K562 (cell line): ENCODE measurements at regions not wholly inside any gene's neighbourhood (a gene's known extent, or its start where the extent isn't known, plus 50 kb on each side); places are given as distances from the start of the nearest gene placed in this dataset.

Experiments
- ATAC-seq: fragments of 200-7000 bp; cut with Tn5 transposase; 3 replicates; pipeline ENCODE4 v1.9.1; 2020; ENCODE audit warnings: moderate library complexity
- BruUV-seq: library from RNA; stranded (reverse); fragments of 400-500 nt; replicated peaks from 2 replicates; lab custom pipeline; 2021; lab: Mats Ljungman, UMichigan
- CTCF ChIA-PET: fragments of 300-600 bp; formaldehyde crosslinking; extraction: SDS; loops from one replicate; lab custom pipeline; 2021; ENCODE audit warnings: low intra/inter-chr PET ratio; lab: Yijun Ruan, JAX
- POLR2A ChIA-PET: fragments of 300-600, 350-650 bp; sonication (Branson Sonifier 250); formaldehyde crosslinking; extraction: SDS; loops from one replicate; lab custom pipeline; 2021; ENCODE audit warnings: antibody characterized with exemption, inconsistent platforms; lab: Yijun Ruan, JAX
- DNase-seq, 4 experiments: peaks; one replicate each; pipeline versions ENCODE4 v3.0.0 to v3.0.0-alpha.2; 2011 to 2018; ENCODE audit warnings: low spot score in 3 of 4, mixed read lengths in 3 of 4; ENCODE audit errors: extremely low read depth in 1 of 4
- FAIRE-seq: peaks from 2 replicates; lab custom pipeline; 2011; peaks lifted over from hg19 to GRCh38; lab: Jason Lieb, UNC
- H2AFZ ChIP-seq: 2 replicates; pipeline ENCODE4 v1.6.0; 2011; ENCODE audit warnings: low read depth, low read length, control low read depth, inconsistent platforms
- H3K27ac ChIP-seq: fragments of 200-600 bp; 3 replicates; pipeline ENCODE4 v1.8.0; 2011; ENCODE audit warnings: low read depth, mild to moderate bottlenecking, control low read depth, inconsistent platforms, low read length, moderate library complexity, mixed read lengths; ENCODE audit errors: extremely low read depth
- H3K27me3 ChIP-seq, 2 experiments: fragments of 300-600 bp in 1 of 2; 2 replicates in 1 of 2; 3 replicates in 1 of 2; pipeline versions ENCODE4 v1.6.0 to v1.8.0; 2011; ENCODE audit warnings: inconsistent platforms in 2 of 2, low read length in 2 of 2, mild to moderate bottlenecking in 1 of 2, mixed read lengths in 1 of 2, moderate library complexity in 1 of 2; ENCODE audit not compliant: control insufficient read depth in 2 of 2, insufficient read depth in 2 of 2
- H3K36me3 ChIP-seq: fragments of 300-600 bp; 3 replicates; pipeline ENCODE4 v1.8.0; 2011; ENCODE audit warnings: mild to moderate bottlenecking, low read length, inconsistent platforms; ENCODE audit not compliant: control insufficient read depth, insufficient read depth
- H3K4me1 ChIP-seq, 2 experiments: fragments of 200-600 bp in 1 of 2; replicated peaks in 1 of 2; 2 replicates in 1 of 2; 3 replicates in 1 of 2; pipeline versions ENCODE4 v1.5.1 to v1.8.0; 2011; ENCODE audit warnings: inconsistent platforms in 2 of 2, low read length in 2 of 2, mild to moderate bottlenecking in 1 of 2, mixed read lengths in 1 of 2, moderate library complexity in 1 of 2; ENCODE audit not compliant: control insufficient read depth in 2 of 2, insufficient read depth in 2 of 2
- H3K4me2 ChIP-seq: 2 replicates; pipeline ENCODE4 v1.6.1; 2011; ENCODE audit warnings: low read length, control low read depth, inconsistent platforms, mixed read lengths; ENCODE audit not compliant: insufficient read depth
- H3K4me3 ChIP-seq: fragments of 200-600 bp; sonication (generic), shearing (Covaris generic); 2 replicates; pipeline ENCODE4 v1.5.1; 2016; ENCODE audit warnings: control low read depth, inconsistent platforms
- H3K79me2 ChIP-seq: fragments of 200-600 bp; 3 replicates; pipeline ENCODE4 v1.8.0; 2011; ENCODE audit warnings: low read length, inconsistent platforms; ENCODE audit not compliant: control insufficient read depth, insufficient read depth
- H3K9ac ChIP-seq, 2 experiments: 2 replicates each; pipeline versions ENCODE4 v1.6.0 to v1.6.1; 2011; ENCODE audit warnings: low read depth in 2 of 2, low read length in 2 of 2, control low read depth in 1 of 2, inconsistent platforms in 1 of 2, mild to moderate bottlenecking in 1 of 2, mixed read lengths in 1 of 2; ENCODE audit not compliant: insufficient read depth in 1 of 2
- H3K9me1 ChIP-seq: one replicate; pipeline ENCODE4 v1.6.0; 2011; ENCODE audit warnings: inconsistent platforms, mild to moderate bottlenecking, low read length, moderate library complexity; ENCODE audit not compliant: control insufficient read depth, insufficient read depth
- H3K9me3 ChIP-seq: replicated peaks from 2 replicates; pipeline ENCODE4 v1.5.1; 2011; ENCODE audit warnings: low read depth, low read length, inconsistent platforms; ENCODE audit not compliant: control insufficient read depth, insufficient read depth
- H4K20me1 ChIP-seq: replicated peaks from 2 replicates; pipeline ENCODE4 v1.6.1; 2011; ENCODE audit warnings: low read length, inconsistent platforms, mixed read lengths; ENCODE audit not compliant: control insufficient read depth, insufficient read depth
- CTCFL ChIP-seq: IDR thresholded peaks from 2 replicates; pipeline ENCODE4 v1.6.1; 2011; ENCODE audit warnings: borderline replicate concordance, low read depth, mild to moderate bottlenecking, moderate library complexity, low read length; ENCODE audit not compliant: insufficient read depth, poor library complexity, severe bottlenecking
- POLR2AphosphoS5 ChIP-seq: IDR thresholded peaks from 2 replicates; pipeline ENCODE4 v1.6.1; 2011; ENCODE audit warnings: mild to moderate bottlenecking, low read depth, low read length, moderate library complexity; ENCODE audit not compliant: control insufficient read depth, insufficient read depth
- TEAD1 ChIP-seq, 2 experiments: fragments of 450-650 bp in 1 of 2; sonication (generic) in 1 of 2; formaldehyde crosslinking; IDR thresholded peaks; 2 replicates each; pipeline versions ENCODE4 v1.4.0 to v1.8.0; 2020 to 2022; ENCODE audit warnings: mild to moderate bottlenecking in 2 of 2, missing genetic modification reagents in 1 of 2
- ZNF436 ChIP-seq: fragments of 250-450, 450-650 bp; sonication (Bioruptor Pico); formaldehyde crosslinking; IDR thresholded peaks from 2 replicates; pipeline ENCODE4 v1.7.0; 2020; ENCODE audit warnings: mild to moderate bottlenecking
- WGBS: fragments of 100-300 bp; shearing (Covaris generic); methylation state at CpG from one replicate; pipeline ENCODE4 v1.1.6; 2016; ENCODE audit warnings: low coverage, mixed read lengths; ENCODE audit not compliant: insufficient coverage; ENCODE audit errors: missing lambda C conversion rate; 5-methylcytosine and 5-hydroxymethylcytosine counted together
- in situ Hi-C: fragments of 300-500 bp; cut with MboI; formaldehyde crosslinking; loops from 4 replicates; pipeline ENCODE4 v1.15.0; 2018; ENCODE audit warnings: inconsistent platforms, mixed read lengths
- intact Hi-C: fragments of 100-400 bp; cut with micrococcal nuclease; formaldehyde crosslinking; loops from 2 replicates; pipeline ENCODE4 v1.14.2; 2022
- TF ChIP-seq, protein P1 (sequence below): fragments of 450-650 bp; formaldehyde crosslinking; IDR thresholded peaks from 2 replicates; pipeline ENCODE4 v1.4.0; 2020; ENCODE audit warnings: mild to moderate bottlenecking, mixed read lengths

DNA sequence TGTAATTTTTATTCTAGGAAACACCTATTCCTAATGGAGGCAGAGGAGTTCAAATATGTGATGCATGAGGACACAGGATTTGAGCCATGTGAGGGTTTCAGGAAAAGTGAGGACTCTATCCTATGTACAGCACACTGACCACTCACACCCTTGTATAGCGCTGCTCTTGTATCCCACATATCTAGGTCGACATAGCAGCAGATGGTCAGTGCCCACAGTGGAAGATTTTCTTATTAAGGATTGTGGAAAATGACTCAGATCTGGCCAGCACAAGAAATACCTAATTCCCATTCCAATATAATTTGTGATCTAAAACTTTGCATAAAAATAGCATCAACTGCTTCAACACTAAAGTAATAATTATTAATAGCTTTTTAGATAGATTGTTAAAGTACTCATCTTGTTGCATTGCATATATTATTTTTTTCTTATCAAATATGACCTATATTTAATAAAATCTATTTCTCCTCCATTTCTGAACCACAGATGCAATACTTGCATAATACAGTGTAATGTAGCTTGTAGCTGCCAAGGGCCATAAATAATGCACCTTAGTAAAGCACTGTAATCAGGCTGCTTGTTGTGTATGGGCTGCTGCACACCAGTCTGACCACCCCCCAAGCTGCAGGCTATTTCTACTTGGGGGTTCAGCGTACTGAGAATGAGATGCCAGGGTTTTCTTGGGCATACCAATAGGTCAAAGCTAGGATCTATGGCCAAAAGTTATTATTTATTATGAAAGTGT lies 442.2 kb upstream of the CWC22 start (continued):
- TF ChIP-seq CTCFL (no peak), POLR2AphosphoS5 (no peak), ZNF436 (CRISPR knock-in tag) (no peak)

- no TSS peak for BruUV-seq
- H3K36me3 ChIP-seq: no peaks in the 10 kb centered on the region; the same call in 2 of the 3 replicates
- in situ Hi-C loops (no loop called here), intact Hi-C loops (no loop called here)
- no peak for DNase-seq
- no peak for ATAC-seq
- ChIA-PET POLR2A (no interaction called here), CTCF (no interaction called here)
- no peak overlapping the region for H3K27ac ChIP-seq
- H3K4me2 ChIP-seq: no peak overlapping the region
- no peaks in the 10 kb centered on the region for H3K4me1 ChIP-seq
- no peaks in the 10 kb centered on the region for H3K79me2 ChIP-seq
- no peaks in the 10 kb centered on the region for H3K27me3 ChIP-seq
- no peaks in the 10 kb centered on the region for H3K9me1 ChIP-seq
- FAIRE-seq: no peak
- no peaks in the 10 kb centered on the region for H4K20me1 ChIP-seq
- H2AFZ ChIP-seq: no peak overlapping the region
- under 1% methylated on average over 6 of the region's 6 CpGs for WGBS
- TF ChIP-seq, protein P1, sequence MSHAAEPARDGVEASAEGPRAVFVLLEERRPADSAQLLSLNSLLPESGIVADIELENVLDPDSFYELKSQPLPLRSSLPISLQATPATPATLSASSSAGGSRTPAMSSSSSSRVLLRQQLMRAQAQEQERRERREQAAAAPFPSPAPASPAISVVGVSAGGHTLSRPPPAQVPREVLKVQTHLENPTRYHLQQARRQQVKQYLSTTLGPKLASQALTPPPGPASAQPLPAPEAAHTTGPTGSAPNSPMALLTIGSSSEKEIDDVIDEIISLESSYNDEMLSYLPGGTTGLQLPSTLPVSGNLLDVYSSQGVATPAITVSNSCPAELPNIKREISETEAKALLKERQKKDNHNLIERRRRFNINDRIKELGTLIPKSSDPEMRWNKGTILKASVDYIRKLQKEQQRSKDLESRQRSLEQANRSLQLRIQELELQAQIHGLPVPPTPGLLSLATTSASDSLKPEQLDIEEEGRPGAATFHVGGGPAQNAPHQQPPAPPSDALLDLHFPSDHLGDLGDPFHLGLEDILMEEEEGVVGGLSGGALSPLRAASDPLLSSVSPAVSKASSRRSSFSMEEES (CRISPR knock-in tag): peak; percentile 40
- TF ChIP-seq TEAD1 (CRISPR knock-in tag; IDR thresholded peaks at IDR 0.05): no peak
- H3K4me3 ChIP-seq: no peak overlapping the region
- no peak overlapping the region for H3K9ac ChIP-seq
- peaks cover 3% of the 10 kb centered on the region for H3K9me3 ChIP-seq
Observed at GRCh38 chr2:180446492-180446891, 439.4 kb upstream of the CWC22 start.
